ENCODE measurements at regions not wholly inside any gene's neighbourhood (a gene's known extent, or its start where the extent isn't known, plus 50 kb on each side); places are given as distances from the start of the nearest gene placed in this dataset.
"Not testable (repeated sequence)": the region's sequence is repeated elsewhere in the genome, so short reads cannot be mapped to it uniquely, and the experiment has no call there.

GRCh38 chr15:62906627-62907026, 135.9 kb upstream of the TPM1 start:
- H3K4me2 ChIP-seq (ENCODE audit: control insufficient read depth, extremely low read depth, insufficient read depth, low read depth, low read length), result no peak overlapping the region
- H3K27ac ChIP-seq (ENCODE audit: control insufficient read depth, insufficient read depth, low read length), result no peak overlapping the region
- H3K9me1 ChIP-seq (ENCODE audit: control insufficient read depth, extremely low read depth, insufficient read depth, low read length), result no peaks in the 10 kb centered on the region
- dilution Hi-C loops (cut with MboI; ENCODE audit: extremely low pct_ligation_motif_present, low sequenced_read_pairs), result no loop called here
- DNase-seq (ENCODE audit: low read depth, low spot score) (no peak), FAIRE-seq (no peak)
- no peaks in the 10 kb centered on the region for H3K79me2 ChIP-seq (ENCODE audit: control insufficient read depth, insufficient read depth, low read length)
- H3K9me3 ChIP-seq (ENCODE audit: control insufficient read depth, low read depth, low read length), result no peaks in the 10 kb centered on the region
- H3K4me1 ChIP-seq (ENCODE audit: control insufficient read depth, extremely low read depth, insufficient read depth, low read length), result peaks cover 10% of the 10 kb centered on the region
- no peak overlapping the region for H3K4me3 ChIP-seq (ENCODE audit: control insufficient read depth in 2 of 3, extremely low read depth in 1 of 3, insufficient read depth in 2 of 3, low read depth in 1 of 3, low read length in 3 of 3)
- H3K9ac ChIP-seq (ENCODE audit: control insufficient read depth, extremely low read depth, insufficient read depth, low read length), result no peak overlapping the region
- no peaks in the 10 kb centered on the region for H3K27me3 ChIP-seq (ENCODE audit: control insufficient read depth, extremely low read depth, insufficient read depth, low read length)
- no peaks in the 10 kb centered on the region for H3K36me3 ChIP-seq (ENCODE audit: control insufficient read depth in 2 of 2, extremely low read depth in 1 of 2, insufficient read depth in 2 of 2, low read length in 2 of 2)
- no peak for TF ChIP-seq EZH2 (IDR thresholded peaks at IDR 0.05; ENCODE audit: low read length)
- TF ChIP-seq, protein P1, sequence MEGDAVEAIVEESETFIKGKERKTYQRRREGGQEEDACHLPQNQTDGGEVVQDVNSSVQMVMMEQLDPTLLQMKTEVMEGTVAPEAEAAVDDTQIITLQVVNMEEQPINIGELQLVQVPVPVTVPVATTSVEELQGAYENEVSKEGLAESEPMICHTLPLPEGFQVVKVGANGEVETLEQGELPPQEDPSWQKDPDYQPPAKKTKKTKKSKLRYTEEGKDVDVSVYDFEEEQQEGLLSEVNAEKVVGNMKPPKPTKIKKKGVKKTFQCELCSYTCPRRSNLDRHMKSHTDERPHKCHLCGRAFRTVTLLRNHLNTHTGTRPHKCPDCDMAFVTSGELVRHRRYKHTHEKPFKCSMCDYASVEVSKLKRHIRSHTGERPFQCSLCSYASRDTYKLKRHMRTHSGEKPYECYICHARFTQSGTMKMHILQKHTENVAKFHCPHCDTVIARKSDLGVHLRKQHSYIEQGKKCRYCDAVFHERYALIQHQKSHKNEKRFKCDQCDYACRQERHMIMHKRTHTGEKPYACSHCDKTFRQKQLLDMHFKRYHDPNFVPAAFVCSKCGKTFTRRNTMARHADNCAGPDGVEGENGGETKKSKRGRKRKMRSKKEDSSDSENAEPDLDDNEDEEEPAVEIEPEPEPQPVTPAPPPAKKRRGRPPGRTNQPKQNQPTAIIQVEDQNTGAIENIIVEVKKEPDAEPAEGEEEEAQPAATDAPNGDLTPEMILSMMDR (optimal IDR thresholded peaks at IDR 0.05 in 1 of 3, IDR thresholded peaks at IDR 0.05 in 1 of 3, conservative IDR thresholded peaks at IDR 0.05 in 1 of 3; ENCODE audit: extremely low read depth in 1 of 3, insufficient read depth in 2 of 3, low read length in 3 of 3), result no peak
- H4K20me1 ChIP-seq (ENCODE audit: control insufficient read depth, extremely low read depth, insufficient read depth, low read length), result no peaks in the 10 kb centered on the region
- no peak overlapping the region for H2AFZ ChIP-seq (ENCODE audit: control insufficient read depth, low read length)

DNA sequence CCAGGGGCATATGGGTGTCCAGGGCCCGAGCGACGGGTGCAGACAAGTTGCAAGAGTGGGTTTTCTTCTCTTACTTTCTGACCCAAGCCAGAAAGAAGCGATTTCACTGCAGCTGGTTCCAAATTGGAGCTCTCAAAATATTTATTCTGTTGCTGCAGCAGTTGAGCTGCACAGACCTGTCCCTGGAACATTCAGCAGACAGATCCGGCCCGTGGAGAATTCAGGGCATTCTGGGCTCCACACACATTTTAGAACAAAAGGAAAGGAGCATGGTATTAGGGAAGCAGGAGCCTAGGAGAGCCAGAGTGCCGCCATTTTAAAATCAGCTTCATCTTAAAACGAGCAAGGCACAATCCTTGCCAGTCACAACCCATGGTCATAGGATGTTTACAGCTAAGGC, 135.3 kb upstream of the TPM1 start:
- no peak overlapping the region for H2AFZ ChIP-seq (ENCODE audit: control insufficient read depth, low read length)
- DNase-seq (ENCODE audit: low read depth, low spot score), result no peak
- no peak for FAIRE-seq
- H3K27me3 ChIP-seq (ENCODE audit: control insufficient read depth, extremely low read depth, insufficient read depth, low read length), result no peaks in the 10 kb centered on the region
- H3K9me1 ChIP-seq (ENCODE audit: control insufficient read depth, extremely low read depth, insufficient read depth, low read length), result no peaks in the 10 kb centered on the region
- H3K27ac ChIP-seq (ENCODE audit: control insufficient read depth, insufficient read depth, low read length), result no peak overlapping the region
- H3K36me3 ChIP-seq (ENCODE audit: control insufficient read depth in 2 of 2, extremely low read depth in 1 of 2, insufficient read depth in 2 of 2, low read length in 2 of 2), result no peaks in the 10 kb centered on the region
- peaks cover 4% of the 10 kb centered on the region for H3K4me1 ChIP-seq (ENCODE audit: control insufficient read depth, extremely low read depth, insufficient read depth, low read length)
- no peak overlapping the region for H3K4me2 ChIP-seq (ENCODE audit: control insufficient read depth, extremely low read depth, insufficient read depth, low read depth, low read length)
- H3K9ac ChIP-seq (ENCODE audit: control insufficient read depth, extremely low read depth, insufficient read depth, low read length), result no peak overlapping the region
- H3K4me3 ChIP-seq (ENCODE audit: control insufficient read depth in 2 of 3, extremely low read depth in 1 of 3, insufficient read depth in 2 of 3, low read depth in 1 of 3, low read length in 3 of 3), result no peak overlapping the region
- dilution Hi-C loops (cut with MboI; ENCODE audit: extremely low pct_ligation_motif_present, low sequenced_read_pairs), result no loop called here
- no peaks in the 10 kb centered on the region for H3K79me2 ChIP-seq (ENCODE audit: control insufficient read depth, insufficient read depth, low read length)
- no peaks in the 10 kb centered on the region for H4K20me1 ChIP-seq (ENCODE audit: control insufficient read depth, extremely low read depth, insufficient read depth, low read length)
- TF ChIP-seq, protein P1 (optimal IDR thresholded peaks at IDR 0.05 in 1 of 3, IDR thresholded peaks at IDR 0.05 in 1 of 3, conservative IDR thresholded peaks at IDR 0.05 in 1 of 3; ENCODE audit: extremely low read depth in 1 of 3, insufficient read depth in 2 of 3, low read length in 3 of 3), result no peak
- no peak for TF ChIP-seq EZH2 (IDR thresholded peaks at IDR 0.05; ENCODE audit: low read length)
- H3K9me3 ChIP-seq (ENCODE audit: control insufficient read depth, low read depth, low read length), result no peaks in the 10 kb centered on the region

- H3K9ac ChIP-seq (ENCODE audit: control insufficient read depth, extremely low read depth, insufficient read depth, low read length); H3K79me2 ChIP-seq (ENCODE audit: control insufficient read depth, insufficient read depth, low read length); H3K36me3 ChIP-seq (ENCODE audit: control insufficient read depth in 2 of 2, extremely low read depth in 1 of 2, insufficient read depth in 2 of 2, low read length in 2 of 2); H3K4me1 ChIP-seq (ENCODE audit: control insufficient read depth, extremely low read depth, insufficient read depth, low read length); H3K9me1 ChIP-seq (ENCODE audit: control insufficient read depth, extremely low read depth, insufficient read depth, low read length); H3K4me2 ChIP-seq (ENCODE audit: control insufficient read depth, extremely low read depth, insufficient read depth, low read depth, low read length); H4K20me1 ChIP-seq (ENCODE audit: control insufficient read depth, extremely low read depth, insufficient read depth, low read length); H3K27me3 ChIP-seq (ENCODE audit: control insufficient read depth, extremely low read depth, insufficient read depth, low read length); FAIRE-seq; DNase-seq (ENCODE audit: low read depth, low spot score); H3K27ac ChIP-seq (ENCODE audit: control insufficient read depth, insufficient read depth, low read length); H3K4me3 ChIP-seq (ENCODE audit: control insufficient read depth in 2 of 3, extremely low read depth in 1 of 3, insufficient read depth in 2 of 3, low read depth in 1 of 3, low read length in 3 of 3); dilution Hi-C loops (cut with MboI; ENCODE audit: extremely low pct_ligation_motif_present, low sequenced_read_pairs); H2AFZ ChIP-seq (ENCODE audit: control insufficient read depth, low read length); H3K9me3 ChIP-seq (ENCODE audit: control insufficient read depth, low read depth, low read length): not testable (repeated sequence)
These were observed 134.2 kb upstream of the TPM1 start for GRCh38 chr15:62908341-62908740.

Measured in keratinocyte (primary cell).